ENCODE measurements at regions not wholly inside any gene's neighbourhood (a gene's known extent, or its start where the extent isn't known, plus 50 kb on each side); places are given as distances from the start of the nearest gene placed in this dataset.

GRCh38 chr4:22014222-22014741 lies 65.7 kb upstream of the KCNIP4 start:
- DNase-seq, result peak; percentile 4

- DNase-seq, result no peak
Observed at GRCh38 chr4:22003878-22004277, 55.3 kb upstream of the KCNIP4 start.

All from EL (cell line).